ENCODE measurements at regions not wholly inside any gene's neighbourhood (a gene's known extent, or its start where the extent isn't known, plus 50 kb on each side); places are given as distances from the start of the nearest gene placed in this dataset.

GRCh38 chr5:28143519-28143918 is 1105.1 kb upstream of the CDH9 start:
- TF ChIP-seq EZH2 (IDR thresholded peaks at IDR 0.05) (no peak), CTCF (IDR thresholded peaks at IDR 0.05) (no peak)
